H9 (cell line): ENCODE measurements at regions not wholly inside any gene's neighbourhood (a gene's known extent, or its start where the extent isn't known, plus 50 kb on each side); places are given as distances from the start of the nearest gene placed in this dataset.

ENCODE experiments used
- DNase-seq: peaks from one replicate; pipeline ENCODE4 v3.0.0-alpha.2; 2017
- H2AFZ ChIP-seq: one replicate; pipeline ENCODE4 v1.6.1; 2013; ENCODE audit warnings: mild to moderate bottlenecking, low read length, control low read depth, moderate library complexity
- H2AK5ac ChIP-seq: 2 replicates; pipeline ENCODE4 v1.6.1; 2013; ENCODE audit warnings: low read length, control low read depth, mixed read lengths; ENCODE audit not compliant: insufficient read length
- H2BK120ac ChIP-seq: one replicate; pipeline ENCODE4 v1.6.1; 2013; ENCODE audit warnings: low read depth, mild to moderate bottlenecking, low read length, control low read depth, inconsistent platforms; ENCODE audit not compliant: poor library complexity, severe bottlenecking
- H2BK12ac ChIP-seq: 2 replicates; pipeline ENCODE4 v1.6.1; 2013; ENCODE audit warnings: low read length, control low read depth, mixed read lengths, low read depth; ENCODE audit not compliant: insufficient read length
- H2BK15ac ChIP-seq: 2 replicates; pipeline ENCODE4 v1.6.1; 2013; ENCODE audit warnings: low read depth, low read length, control low read depth
- H2BK20ac ChIP-seq: one replicate; pipeline ENCODE4 v1.6.1; 2013; ENCODE audit warnings: low read depth, mild to moderate bottlenecking, low read length, control low read depth, inconsistent platforms; ENCODE audit not compliant: poor library complexity, severe bottlenecking
- H2BK5ac ChIP-seq: 2 replicates; pipeline ENCODE4 v1.6.1; 2013; ENCODE audit warnings: low read length, control low read depth, mixed read lengths; ENCODE audit not compliant: insufficient read length
- H3K14ac ChIP-seq: 2 replicates; pipeline ENCODE4 v1.6.1; 2013; ENCODE audit warnings: low read length, control low read depth; ENCODE audit not compliant: insufficient read depth
- H3K18ac ChIP-seq: 2 replicates; pipeline ENCODE4 v1.6.1; 2013; ENCODE audit warnings: low read depth, mild to moderate bottlenecking, mixed read lengths, low read length, control low read depth; ENCODE audit not compliant: insufficient read length
- H3K23ac ChIP-seq: 2 replicates; pipeline ENCODE4 v1.6.1; 2013; ENCODE audit warnings: low read length, control low read depth, mixed read lengths, low read depth; ENCODE audit not compliant: insufficient read length
- H3K23me2 ChIP-seq: 2 replicates; pipeline ENCODE4 v1.6.1; 2013; ENCODE audit warnings: low read depth, mild to moderate bottlenecking, mixed read lengths, low read length, control low read depth; ENCODE audit not compliant: insufficient read length, poor library complexity, severe bottlenecking
- H3K27ac ChIP-seq: 2 replicates; pipeline ENCODE4 v1.5.1; 2013; ENCODE audit warnings: low read length, control low read depth, mixed read lengths, low read depth; ENCODE audit not compliant: insufficient read length
- H3K27me3 ChIP-seq: 2 replicates; pipeline ENCODE4 v1.6.1; 2013; ENCODE audit warnings: low read length, control low read depth, inconsistent platforms; ENCODE audit not compliant: insufficient read depth
- H3K4ac ChIP-seq: 2 replicates; pipeline ENCODE4 v1.6.1; 2013; ENCODE audit warnings: low read depth, mild to moderate bottlenecking, control low read depth, inconsistent platforms, low read length, moderate library complexity
- H3K4me1 ChIP-seq: 2 replicates; pipeline ENCODE4 v1.6.1; 2013; ENCODE audit warnings: low read length, control low read depth, inconsistent platforms; ENCODE audit not compliant: insufficient read depth
- H3K4me2 ChIP-seq: 2 replicates; pipeline ENCODE4 v1.6.1; 2013; ENCODE audit warnings: low read length, control low read depth, mixed read lengths; ENCODE audit not compliant: insufficient read length, insufficient read depth
- H3K56ac ChIP-seq: 2 replicates; pipeline ENCODE4 v1.6.1; 2013; ENCODE audit warnings: low read depth, mild to moderate bottlenecking, mixed read lengths, low read length, control low read depth; ENCODE audit not compliant: insufficient read length
- H3K79me1 ChIP-seq: 2 replicates; pipeline ENCODE4 v1.6.1; 2013; ENCODE audit warnings: low read depth, mild to moderate bottlenecking, moderate library complexity, low read length, control low read depth, inconsistent platforms; ENCODE audit not compliant: insufficient read depth, poor library complexity, severe bottlenecking
- H3K79me2 ChIP-seq: 2 replicates; pipeline ENCODE4 v1.6.1; 2013; ENCODE audit warnings: low read length, control low read depth, inconsistent platforms; ENCODE audit not compliant: insufficient read depth
- H3K9ac ChIP-seq: 2 replicates; pipeline ENCODE4 v1.6.1; 2013; ENCODE audit warnings: low read length, control low read depth, mixed read lengths; ENCODE audit not compliant: insufficient read length; ENCODE audit errors: extremely low read depth
- H3K9me3 ChIP-seq: one replicate; pipeline ENCODE4 v1.6.1; 2013; ENCODE audit warnings: low read depth, low read length, inconsistent platforms; ENCODE audit not compliant: control insufficient read depth
- H3T11ph ChIP-seq: one replicate; pipeline ENCODE4 v1.6.1; 2013; ENCODE audit warnings: mild to moderate bottlenecking, low read length, control low read depth, inconsistent platforms
- H4K20me1 ChIP-seq: one replicate; pipeline ENCODE4 v1.6.1; 2013; ENCODE audit not compliant: control insufficient read depth, insufficient read length, insufficient read depth
- H4K5ac ChIP-seq: 2 replicates; pipeline ENCODE4 v1.6.1; 2013; ENCODE audit warnings: low read depth, mild to moderate bottlenecking, mixed read lengths, low read length, control low read depth; ENCODE audit not compliant: insufficient read length
- H4K8ac ChIP-seq: replicated peaks from 2 replicates; pipeline ENCODE4 v1.6.1; 2013; ENCODE audit warnings: low read length, control low read depth, mixed read lengths, low read depth; ENCODE audit not compliant: insufficient read length
- H4K91ac ChIP-seq: 2 replicates; pipeline ENCODE4 v1.6.1; 2013; ENCODE audit warnings: low read depth, mild to moderate bottlenecking, moderate library complexity, mixed read lengths, low read length, control low read depth; ENCODE audit not compliant: insufficient read length
- H3K27ac Mint-ChIP-seq, 3 experiments: 2 replicates in 2 of 3; 3 replicates in 1 of 3; pipeline ENCODE4 v1.8.0; 2020 to 2021; ENCODE audit warnings: mixed read lengths in 3 of 3, mild to moderate bottlenecking in 1 of 3, moderate library complexity in 1 of 3
- H3K27me3 Mint-ChIP-seq: 2 replicates; pipeline ENCODE4 v1.8.0; 2021; ENCODE audit warnings: low read depth, mild to moderate bottlenecking, moderate library complexity, mixed read lengths
- H3K36me3 Mint-ChIP-seq, 3 experiments: 2 replicates in 2 of 3; 3 replicates in 1 of 3; pipeline ENCODE4 v1.8.0; 2020 to 2021; ENCODE audit warnings: low read depth in 3 of 3, mixed read lengths in 3 of 3; ENCODE audit not compliant: insufficient read depth in 1 of 3
- H3K4me1 Mint-ChIP-seq, 2 experiments: 2 replicates each; pipeline ENCODE4 v1.8.0; 2020; ENCODE audit warnings: mixed read lengths in 2 of 2
- H3K4me3 Mint-ChIP-seq, 2 experiments: 2 replicates in 1 of 2; 3 replicates in 1 of 2; pipeline ENCODE4 v1.8.0; 2020 to 2021; ENCODE audit warnings: mild to moderate bottlenecking in 2 of 2, mixed read lengths in 2 of 2, moderate library complexity in 1 of 2
- H3K9me3 Mint-ChIP-seq, 2 experiments: 2 replicates in 1 of 2; 3 replicates in 1 of 2; pipeline ENCODE4 v1.8.0; 2020; ENCODE audit warnings: mild to moderate bottlenecking in 2 of 2, mixed read lengths in 2 of 2, moderate library complexity in 1 of 2
- CTCF ChIP-seq: fragments of 200-600 bp; sonication (generic); conservative IDR thresholded peaks from 3 replicates; pipeline ENCODE4 v1.8.0; 2021; ENCODE audit warnings: antibody characterized with exemption, mild to moderate bottlenecking
- WGBS: extraction: QIAGEN DNeasy Blood & Tissue Kit; methylation state at CpG from one replicate; pipeline ENCODE4 v1.1.7; 2013; ENCODE audit warnings: missing lambda C conversion rate, low lambda C conversion rate, mixed read lengths; ENCODE audit not compliant: insufficient read length; ENCODE audit errors: extremely low coverage; 5-methylcytosine and 5-hydroxymethylcytosine counted together

- Histone ChIP-seq H3K9me3 (no peaks in the 10 kb centered on the region), H3K56ac (no peak overlapping the region), H2BK120ac (no peak overlapping the region), H2BK20ac (no peak overlapping the region), H3K23ac (no peak overlapping the region), H3K14ac (no peak overlapping the region), H2BK15ac (no peak overlapping the region), H3K27me3 (no peaks in the 10 kb centered on the region), H2BK12ac (no peak overlapping the region), H3K9ac (no peak overlapping the region), H4K20me1 (no peaks in the 10 kb centered on the region), H4K8ac (no peak overlapping the region), H2BK5ac (no peak overlapping the region), H3K79me2 (no peaks in the 10 kb centered on the region), H3K23me2 (no peaks in the 10 kb centered on the region), H3K18ac (no peak overlapping the region), H3K4ac (no peak overlapping the region), H4K91ac (no peak overlapping the region), H3K4me2 (no peak overlapping the region), H3K4me1 (no peaks in the 10 kb centered on the region), H4K5ac (no peak overlapping the region), H3K79me1 (no peaks in the 10 kb centered on the region), H2AK5ac (no peak overlapping the region), H2AFZ (no peak overlapping the region), H3K27ac (no peak overlapping the region), H3T11ph (no peak overlapping the region)
- H3K27ac Mint-ChIP-seq: no peak overlapping the region
- no peak for TF ChIP-seq CTCF
- H3K9me3 Mint-ChIP-seq: peaks cover 0 to 3% of the 10 kb centered on the region in 2 experiments; a peak in 1 of 5 replicates
- H3K27me3 Mint-ChIP-seq: no peaks in the 10 kb centered on the region
- DNase-seq: no peak
- no CpG with 5 or more reads among the region's 1 CpG for WGBS
- H3K36me3 Mint-ChIP-seq: peaks cover 0 to 4% (median 0%) of the 10 kb centered on the region in 3 experiments; a peak in 2 of 7 replicates
- no peak overlapping the region for H3K4me3 Mint-ChIP-seq
- peaks cover 9 to 10% of the 10 kb centered on the region in 2 experiments for H3K4me1 Mint-ChIP-seq
These were observed 161.0 kb upstream of the RORB start for GRCh38 chr9:74336161-74336560.
